Heart right ventricle (tissue), 16 donors: ENCODE measurements at regions not wholly inside any gene's neighbourhood (a gene's known extent, or its start where the extent isn't known, plus 50 kb on each side); places are given as distances from the start of the nearest gene placed in this dataset.

ENCODE experiments used
- ATAC-seq, 8 donors: fragments of 200-7000 bp; cut with Tn5 transposase; one replicate each; pipeline ENCODE4 v1.9.1; 2020; ENCODE audit warnings: mild to moderate bottlenecking in 8 of 8, moderate library complexity in 8 of 8, moderate number of reproducible peaks in 1 of 8
- DNase-seq, 2 donors: peaks; one replicate each; pipeline ENCODE4 v3.0.0-alpha.2; 2020
- H3K27ac ChIP-seq, 10 donors: fragments of 200-600 bp; sonication (generic) in 2 of 10; one replicate each; pipeline versions ENCODE4 v1.5.0 to v1.8.0; 2020 to 2022; ENCODE audit warnings: mild to moderate bottlenecking in 3 of 10
- H3K27me3 ChIP-seq, 7 donors: fragments of 200-600 bp; one replicate each; pipeline ENCODE4 v1.8.0; 2021 to 2022; ENCODE audit warnings: mild to moderate bottlenecking in 2 of 7
- H3K36me3 ChIP-seq, 9 donors: fragments of 200-600 bp; sonication (generic) in 1 of 9; one replicate each; pipeline versions ENCODE4 v1.5.0 to v1.8.0; 2020 to 2022; ENCODE audit warnings: mild to moderate bottlenecking in 2 of 9
- H3K4me1 ChIP-seq, 9 donors: fragments of 200-600 bp; sonication (generic) in 1 of 9; one replicate each; pipeline versions ENCODE4 v1.5.0 to v1.8.0; 2020 to 2022; ENCODE audit warnings: mild to moderate bottlenecking in 4 of 9
- H3K4me3 ChIP-seq, 10 donors: fragments of 200-600 bp; sonication (generic) in 2 of 10; one replicate each; pipeline versions ENCODE4 v1.5.0 to v1.8.0; 2020 to 2022; ENCODE audit warnings: mild to moderate bottlenecking in 7 of 10, moderate library complexity in 2 of 10
- H3K9me3 ChIP-seq, 11 donors: fragments of 200-600 bp in 10 of 11; sonication (generic) in 2 of 11; one replicate each; pipeline versions ENCODE4 v1.5.0 to v1.8.0; 2013 to 2022; ENCODE audit warnings: mild to moderate bottlenecking in 2 of 11, control low read depth in 1 of 11, moderate library complexity in 1 of 11
- CTCF ChIP-seq, 9 donors: fragments of 200-600 bp; sonication (generic) in 2 of 9; IDR thresholded peaks; one replicate each; pipeline versions ENCODE4 v1.5.0 to v1.8.0; 2021 to 2022; ENCODE audit warnings: antibody characterized with exemption in 9 of 9, mild to moderate bottlenecking in 5 of 9, moderate library complexity in 1 of 9
- WGBS, 2 donors: extraction: QIAGEN DNeasy Blood & Tissue Kit; methylation state at CpG; one replicate each; pipeline ENCODE4 v1.1.7; 2013; ENCODE audit warnings: inconsistent platforms in 1 of 2; 5-methylcytosine and 5-hydroxymethylcytosine counted together
- intact Hi-C, 10 donors: fragments of 100-400 bp; cut with DNase I; formaldehyde crosslinking; loops; one replicate each; pipeline versions ENCODE4 v1.11.1 to v1.14.2; 2022
- donor health status: Arrhythmogenic right ventricular cardiomyopathy.
- donor health status: ischemic (EF 13 %, LVEDD 7.1; RV severe dilation, severe dysfunction).
- donor health status: healthy with polysubstance abuse.
- donor health status: DM: no; HTN: yes; CAD: no.
- donor health status: DM: no; HTN: no; CAD: no.
- donor health status: ischemic (EF 25% LVEDD 6.9; RV normal size, moderate dysfunction).
- donor health status: ischemic (EF 25% LVEDD 5.7; RV mildly dilated, moderate dysfunction).
- donor health status: healthy.
- donor health status: DM: yes; HTN: yes; CAD: no.
- donor health status: Ischemic cardiomyopathy.
- donor health status: ischemic (EF 35%, LVEDD 5.7; RV mildly dilated, moderate dysfunction).
- donor health status: nonischemic (EF 11% LVEDD 7.7; RV severe dilation, severe dysfunction).
- donor health status: DM: yes; HTN: yes; CAD: no.
- donor health status: PGD.
- donor health status: ischemic (EF 29% LVEDD 5.4; RV normal size, mild dysfunction).
- donor health status: nonischemic (EF 23%, LVEDD 6.1; RV moderate dilation, normal function).

- Histone ChIP-seq H3K4me3 (no peak overlapping the region), H3K27me3 (peaks cover 0 to 8% (median 0%) of the 10 kb centered on the region in 7 donors), H3K36me3 (no peaks in the 10 kb centered on the region), H3K4me1 (peaks cover 0 to 12% (median 0%) of the 10 kb centered on the region in 9 donors), H3K27ac (no peak overlapping the region), H3K9me3 (peaks cover 0 to 28% (median 9%) of the 10 kb centered on the region in 11 donors)
- ATAC-seq (no peak), DNase-seq (no peak)
- 41 to 75% methylated on average over 3 of the region's 3 CpGs for WGBS, 2 donors
- intact Hi-C loops, result no loop called here
- no peak for TF ChIP-seq CTCF (IDR thresholded peaks at IDR 0.05)
These were observed 119.2 kb downstream of the SYF2 start for GRCh38 chr1:25113086-25113485.

- Histone ChIP-seq H3K4me1 (peaks cover 0 to 12% (median 0%) of the 10 kb centered on the region in 9 donors), H3K27ac (peak overlapping the region in 1 of 10 donors; percentile 20), H3K9me3 (peaks cover 0 to 23% (median 4%) of the 10 kb centered on the region in 11 donors), H3K4me3 (no peak overlapping the region), H3K27me3 (peaks cover 0 to 11% (median 0%) of the 10 kb centered on the region in 7 donors), H3K36me3 (no peaks in the 10 kb centered on the region)
- ATAC-seq, result no peak
- intact Hi-C loops, result no loop called here
- no peak for TF ChIP-seq CTCF (IDR thresholded peaks at IDR 0.05)
- DNase-seq, result no peak
- 88 to 89% methylated on average over 6 of the region's 6 CpGs for WGBS, 2 donors
These were observed 119.9 kb downstream of the SYF2 start for GRCh38 chr1:25112400-25112799.

GRCh38 chr1:25111706-25112105 lies 120.6 kb downstream of the SYF2 start:
- Histone ChIP-seq H3K4me1 (peaks cover 0 to 12% (median 0%) of the 10 kb centered on the region in 9 donors), H3K27me3 (peaks cover 0 to 8% (median 0%) of the 10 kb centered on the region in 7 donors), H3K9me3 (peaks cover 0 to 16% (median 4%) of the 10 kb centered on the region in 11 donors), H3K27ac (no peak overlapping the region), H3K4me3 (no peak overlapping the region), H3K36me3 (no peaks in the 10 kb centered on the region)
- ATAC-seq (no peak), DNase-seq (no peak)
- intact Hi-C loops, result no loop called here
- 65 to 72% methylated on average over 7 of the region's 7 CpGs for WGBS, 2 donors
- TF ChIP-seq CTCF (IDR thresholded peaks at IDR 0.05), result no peak

- Histone ChIP-seq H3K27ac (no peak overlapping the region), H3K9me3 (peaks cover 0 to 15% (median 4%) of the 10 kb centered on the region in 11 donors), H3K36me3 (no peaks in the 10 kb centered on the region), H3K27me3 (peaks cover 0 to 20% (median 4%) of the 10 kb centered on the region in 7 donors), H3K4me1 (peaks cover 0 to 12% (median 0%) of the 10 kb centered on the region in 9 donors), H3K4me3 (no peak overlapping the region)
- no peak for ATAC-seq
- no peak for TF ChIP-seq CTCF (IDR thresholded peaks at IDR 0.05)
- intact Hi-C loops, result no loop called here
- no peak for DNase-seq
- WGBS, 2 donors, result 89 to 95% methylated on average over 7 of the region's 7 CpGs
These were observed 121.8 kb downstream of the SYF2 start for GRCh38 chr1:25110485-25110884.
